Keratinocyte (primary cell): ENCODE measurements at regions not wholly inside any gene's neighbourhood (a gene's known extent, or its start where the extent isn't known, plus 50 kb on each side); places are given as distances from the start of the nearest gene placed in this dataset.

ENCODE experiments used
- EZH2 ChIP-seq: IDR thresholded peaks from one replicate; pipeline ENCODE4 v1.6.1; 2012; ENCODE audit warnings: inconsistent platforms, mild to moderate bottlenecking, low read length, moderate library complexity
- TF ChIP-seq, protein P1 (sequence below), 3 experiments: IDR thresholded peaks in 1 of 3; conservative IDR thresholded peaks in 1 of 3; optimal IDR thresholded peaks in 1 of 3; 2 replicates in 2 of 3; 3 replicates in 1 of 3; pipeline versions ENCODE3 to v1.5.1; 2011; ENCODE audit warnings: low read length in 3 of 3, mild to moderate bottlenecking in 3 of 3, moderate library complexity in 2 of 3, control low read depth in 1 of 3, inconsistent platforms in 1 of 3; ENCODE audit not compliant: insufficient read depth in 2 of 3; ENCODE audit errors: extremely low read depth in 1 of 3

DNA sequence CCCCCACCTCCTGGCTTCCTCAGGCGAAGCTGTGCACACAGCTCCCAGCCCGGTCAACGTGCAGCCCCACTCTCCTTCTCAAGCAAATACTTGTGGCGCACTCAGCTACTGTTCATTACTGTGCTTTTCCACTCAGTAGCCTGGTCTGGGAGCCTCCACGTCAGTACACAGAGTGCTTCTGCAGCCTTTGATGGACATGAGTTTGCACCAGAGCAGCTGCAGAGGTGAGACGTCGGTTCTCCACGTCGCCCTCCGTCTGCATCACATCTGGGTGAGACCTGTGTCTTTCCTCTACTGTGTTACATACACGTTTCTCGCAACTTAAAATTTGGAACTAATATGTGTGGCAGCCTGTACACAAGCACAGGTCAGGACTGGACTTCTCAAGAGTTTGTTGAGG lies 334.3 kb downstream of the C16orf95 start:
- TF ChIP-seq EZH2: no peak
- TF ChIP-seq, protein P1, sequence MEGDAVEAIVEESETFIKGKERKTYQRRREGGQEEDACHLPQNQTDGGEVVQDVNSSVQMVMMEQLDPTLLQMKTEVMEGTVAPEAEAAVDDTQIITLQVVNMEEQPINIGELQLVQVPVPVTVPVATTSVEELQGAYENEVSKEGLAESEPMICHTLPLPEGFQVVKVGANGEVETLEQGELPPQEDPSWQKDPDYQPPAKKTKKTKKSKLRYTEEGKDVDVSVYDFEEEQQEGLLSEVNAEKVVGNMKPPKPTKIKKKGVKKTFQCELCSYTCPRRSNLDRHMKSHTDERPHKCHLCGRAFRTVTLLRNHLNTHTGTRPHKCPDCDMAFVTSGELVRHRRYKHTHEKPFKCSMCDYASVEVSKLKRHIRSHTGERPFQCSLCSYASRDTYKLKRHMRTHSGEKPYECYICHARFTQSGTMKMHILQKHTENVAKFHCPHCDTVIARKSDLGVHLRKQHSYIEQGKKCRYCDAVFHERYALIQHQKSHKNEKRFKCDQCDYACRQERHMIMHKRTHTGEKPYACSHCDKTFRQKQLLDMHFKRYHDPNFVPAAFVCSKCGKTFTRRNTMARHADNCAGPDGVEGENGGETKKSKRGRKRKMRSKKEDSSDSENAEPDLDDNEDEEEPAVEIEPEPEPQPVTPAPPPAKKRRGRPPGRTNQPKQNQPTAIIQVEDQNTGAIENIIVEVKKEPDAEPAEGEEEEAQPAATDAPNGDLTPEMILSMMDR (optimal IDR thresholded peaks at IDR 0.05 in 1 of 3, IDR thresholded peaks at IDR 0.05 in 1 of 3, conservative IDR thresholded peaks at IDR 0.05 in 1 of 3; ENCODE audit: extremely low read depth in 1 of 3, insufficient read depth in 2 of 3, low read length in 3 of 3): no peak
